ENCODE measurements at regions not wholly inside any gene's neighbourhood (a gene's known extent, or its start where the extent isn't known, plus 50 kb on each side); places are given as distances from the start of the nearest gene placed in this dataset.
"Not testable (repeated sequence)": the region's sequence is repeated elsewhere in the genome, so short reads cannot be mapped to it uniquely, and the experiment has no call there.

DNA sequence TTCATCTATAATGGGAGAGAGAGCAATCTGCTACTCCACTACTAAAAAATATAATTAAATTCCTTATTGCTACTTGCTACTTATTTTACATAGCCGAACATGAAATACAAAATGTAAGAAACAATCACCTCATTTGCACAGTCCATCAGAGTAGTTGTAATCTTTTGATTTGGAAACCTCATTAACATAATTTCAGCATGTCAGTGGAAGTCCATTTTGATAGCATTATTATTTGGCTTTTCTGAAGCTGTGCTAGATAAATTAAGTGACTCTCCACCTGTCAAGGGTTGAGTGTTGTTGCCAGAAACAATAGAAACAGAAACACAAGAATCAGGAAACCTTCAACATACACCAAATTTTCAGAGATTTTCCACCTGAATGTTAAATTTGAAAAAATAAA, 250.0 kb downstream of the RFPL4B start:
- H3K27ac ChIP-seq, result no peak overlapping the region
- TF ChIP-seq, protein P1, sequence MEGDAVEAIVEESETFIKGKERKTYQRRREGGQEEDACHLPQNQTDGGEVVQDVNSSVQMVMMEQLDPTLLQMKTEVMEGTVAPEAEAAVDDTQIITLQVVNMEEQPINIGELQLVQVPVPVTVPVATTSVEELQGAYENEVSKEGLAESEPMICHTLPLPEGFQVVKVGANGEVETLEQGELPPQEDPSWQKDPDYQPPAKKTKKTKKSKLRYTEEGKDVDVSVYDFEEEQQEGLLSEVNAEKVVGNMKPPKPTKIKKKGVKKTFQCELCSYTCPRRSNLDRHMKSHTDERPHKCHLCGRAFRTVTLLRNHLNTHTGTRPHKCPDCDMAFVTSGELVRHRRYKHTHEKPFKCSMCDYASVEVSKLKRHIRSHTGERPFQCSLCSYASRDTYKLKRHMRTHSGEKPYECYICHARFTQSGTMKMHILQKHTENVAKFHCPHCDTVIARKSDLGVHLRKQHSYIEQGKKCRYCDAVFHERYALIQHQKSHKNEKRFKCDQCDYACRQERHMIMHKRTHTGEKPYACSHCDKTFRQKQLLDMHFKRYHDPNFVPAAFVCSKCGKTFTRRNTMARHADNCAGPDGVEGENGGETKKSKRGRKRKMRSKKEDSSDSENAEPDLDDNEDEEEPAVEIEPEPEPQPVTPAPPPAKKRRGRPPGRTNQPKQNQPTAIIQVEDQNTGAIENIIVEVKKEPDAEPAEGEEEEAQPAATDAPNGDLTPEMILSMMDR (IDR thresholded peaks at IDR 0.05), result no peak
- no peaks in the 10 kb centered on the region for H3K36me3 ChIP-seq
- H3K9me3 ChIP-seq, result no peaks in the 10 kb centered on the region
- H3K27me3 ChIP-seq, result no peaks in the 10 kb centered on the region
- no peaks in the 10 kb centered on the region for H3K4me1 ChIP-seq
- no peak overlapping the region for H3K4me3 ChIP-seq
- intact Hi-C loops (cut with DNase I; ENCODE audit: low total_unique reads), result no loop called here
- no peak for DNase-seq

DNA sequence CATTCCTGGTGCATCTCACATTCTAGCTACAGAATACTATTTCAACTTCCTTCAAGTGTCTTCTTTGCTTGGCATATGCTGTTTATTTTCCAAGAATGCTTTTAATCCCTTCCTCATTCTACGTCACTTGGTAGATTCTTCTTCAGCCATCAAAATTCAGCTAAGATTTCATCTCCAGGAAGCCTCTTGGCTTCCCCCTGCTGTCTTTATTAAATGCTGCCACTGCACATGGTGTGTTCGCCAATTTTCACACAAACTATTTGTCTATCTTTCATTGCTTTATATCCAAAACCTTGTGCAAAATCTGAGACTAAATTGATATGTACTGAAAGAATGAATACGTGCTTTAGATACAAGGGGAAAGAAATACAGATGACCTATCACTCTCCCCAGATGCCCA, 253.0 kb downstream of the RFPL4B start:
- no peak for DNase-seq
- H3K4me1 ChIP-seq, result no peaks in the 10 kb centered on the region
- no peaks in the 10 kb centered on the region for H3K27me3 ChIP-seq
- H3K27ac ChIP-seq, result no peak overlapping the region
- H3K9me3 ChIP-seq, result peaks cover 0 to 7% (median 0%) of the 10 kb centered on the region in 3 donors
- TF ChIP-seq, protein P1 (IDR thresholded peaks at IDR 0.05), result no peak
- H3K36me3 ChIP-seq, result no peaks in the 10 kb centered on the region
- no peak overlapping the region for H3K4me3 ChIP-seq
- intact Hi-C loops (cut with DNase I; ENCODE audit: low total_unique reads), result no loop called here

DNA sequence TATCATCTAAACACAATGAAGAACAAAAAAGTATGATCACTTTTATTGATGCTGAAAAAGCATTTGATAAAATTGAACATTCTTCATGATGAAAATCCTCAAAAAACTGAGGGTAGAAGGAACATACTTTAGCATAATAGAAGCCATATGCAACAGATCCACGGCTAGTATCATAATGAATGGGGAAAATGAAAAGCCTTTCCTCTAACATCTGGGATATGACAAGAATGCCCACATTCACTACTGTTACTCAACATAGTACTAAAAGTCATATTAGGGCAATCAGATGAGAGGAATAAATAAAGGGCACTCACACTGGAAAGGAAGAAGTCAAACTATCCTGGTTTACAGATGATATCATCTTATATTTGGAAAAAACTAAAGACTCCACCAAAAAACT, 256.6 kb downstream of the RFPL4B start:
- TF ChIP-seq, protein P1 (IDR thresholded peaks at IDR 0.05), result no peak
- no peaks in the 10 kb centered on the region for H3K27me3 ChIP-seq
- no peak overlapping the region for H3K4me3 ChIP-seq
- peaks cover 0 to 6% (median 0%) of the 10 kb centered on the region in 4 donors for H3K4me1 ChIP-seq
- intact Hi-C loops (cut with DNase I; ENCODE audit: low total_unique reads), result no loop called here
- H3K36me3 ChIP-seq, result no peaks in the 10 kb centered on the region
- peaks cover 0 to 8% (median 4%) of the 10 kb centered on the region in 3 donors for H3K9me3 ChIP-seq
- no peak overlapping the region for H3K27ac ChIP-seq
- DNase-seq, result no peak

DNA sequence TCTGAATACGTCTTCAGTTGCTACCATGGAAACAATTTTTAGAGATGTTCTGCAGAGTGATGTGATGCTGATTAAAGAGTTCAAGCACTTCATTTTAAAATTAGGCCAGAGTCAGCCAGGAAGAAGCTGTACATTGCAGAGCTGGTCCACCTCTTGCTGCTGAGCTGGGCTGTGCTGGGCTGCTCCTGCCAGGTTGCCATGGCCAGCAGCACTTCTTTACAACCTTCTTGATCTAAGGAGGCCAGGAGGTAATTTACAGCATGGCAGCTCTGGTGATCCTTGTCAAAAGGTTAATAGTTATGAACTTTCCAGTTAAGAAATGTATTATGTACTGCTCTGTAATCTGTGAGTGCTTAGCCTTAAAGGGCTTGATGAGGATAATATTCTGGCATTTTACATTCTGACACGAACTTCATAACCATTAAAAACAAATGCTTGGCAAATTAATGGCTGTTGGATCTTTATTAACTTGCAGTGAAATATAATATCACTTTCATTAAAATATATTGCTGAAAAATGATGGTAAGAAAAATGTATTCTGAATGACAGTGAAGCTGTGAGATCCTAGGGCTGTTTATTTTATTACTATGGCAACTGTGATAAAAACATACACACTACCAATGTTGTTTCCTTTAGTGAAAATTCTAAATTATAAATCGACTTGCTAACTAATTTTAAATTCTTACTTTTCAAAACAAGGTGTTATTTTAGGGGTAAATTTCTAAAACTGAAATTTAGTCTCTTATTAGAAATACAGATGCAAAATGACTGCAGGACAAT, 259.7 kb downstream of the RFPL4B start:
- TF ChIP-seq, protein P1 (IDR thresholded peaks at IDR 0.05), result no peak
- Histone ChIP-seq H3K27ac (no peak overlapping the region), H3K27me3 (no peaks in the 10 kb centered on the region), H3K4me1 (peaks cover 0 to 6% (median 0%) of the 10 kb centered on the region in 4 donors), H3K4me3 (no peak overlapping the region), H3K36me3 (no peaks in the 10 kb centered on the region), H3K9me3 (peaks cover 0 to 17% (median 13%) of the 10 kb centered on the region in 3 donors)
- intact Hi-C loops (cut with DNase I; ENCODE audit: low total_unique reads), result no loop called here
- DNase-seq, result no peak

DNA sequence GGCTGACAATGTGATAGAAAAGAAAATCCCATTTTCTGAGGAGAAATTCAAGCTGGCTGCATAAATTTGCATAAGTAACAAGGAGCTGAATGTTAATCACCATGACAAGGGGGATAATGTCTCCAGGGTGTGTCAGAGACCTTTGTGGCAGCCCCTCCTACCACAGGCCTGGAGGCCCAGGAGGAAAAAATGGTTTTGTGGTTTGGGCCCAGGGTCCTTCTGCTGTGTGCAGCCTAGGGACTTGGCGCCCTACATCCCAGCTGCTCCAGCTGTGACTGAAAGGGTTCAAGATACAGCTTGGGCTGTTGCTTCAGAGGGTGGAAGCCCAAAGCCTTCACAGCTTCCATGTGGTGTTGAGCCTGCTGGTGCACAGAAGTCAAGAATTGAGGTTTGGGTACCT, 261.8 kb downstream of the RFPL4B start:
- not testable (repeated sequence) for H3K36me3 ChIP-seq

DNA sequence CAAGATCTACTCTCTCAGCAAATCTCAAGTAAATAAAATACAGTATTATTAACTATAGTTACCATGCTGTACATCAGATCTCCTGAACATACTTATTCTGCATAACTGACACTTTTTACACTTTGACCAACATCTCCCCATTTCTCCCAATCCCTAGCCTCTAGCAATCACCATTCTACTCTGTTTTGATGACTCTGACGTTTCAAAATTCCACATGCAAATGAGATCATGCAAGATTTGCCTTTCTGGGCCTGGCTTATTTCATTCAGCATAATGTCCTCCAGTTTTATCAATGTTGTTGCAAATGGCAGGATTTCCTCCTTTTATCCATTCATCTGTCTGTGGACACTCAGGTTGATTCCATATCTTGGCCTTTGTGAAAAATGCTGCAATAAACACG, 266.3 kb downstream of the RFPL4B start:
- Histone ChIP-seq H3K27ac (no peak overlapping the region), H3K9me3 (peaks cover 0 to 12% (median 10%) of the 10 kb centered on the region in 3 donors), H3K4me3 (no peak overlapping the region), H3K36me3 (no peaks in the 10 kb centered on the region), H3K4me1 (no peaks in the 10 kb centered on the region), H3K27me3 (no peaks in the 10 kb centered on the region)
- TF ChIP-seq, protein P1 (IDR thresholded peaks at IDR 0.05), result no peak
- DNase-seq, result no peak
- intact Hi-C loops (cut with DNase I; ENCODE audit: low total_unique reads), result no loop called here

More for the DNA sequence above, 261.8 kb downstream of the RFPL4B start:
- H3K27me3 ChIP-seq; H3K4me3 ChIP-seq; DNase-seq; H3K4me1 ChIP-seq; intact Hi-C loops (cut with DNase I; ENCODE audit: low total_unique reads); H3K27ac ChIP-seq: not testable (repeated sequence)
- H3K9me3 ChIP-seq, result peaks cover 0 to 13% (median 10%) of the 10 kb centered on the region in 3 donors

All from tibial artery (tissue), 4 donors.